NCI-H2171 treated with DMSO at 0.1 percent for 48 hours (cell line): ENCODE measurements at regions not wholly inside any gene's neighbourhood (a gene's known extent, or its start where the extent isn't known, plus 50 kb on each side); places are given as distances from the start of the nearest gene placed in this dataset.

Experiments
- DNase-seq: peaks from one replicate; lab custom pipeline; 2025; lab: John Stamatoyannopoulos, UW

GRCh38 chr13:34414616-34415015, 527.5 kb upstream of the NBEA start:
- DNase-seq: no peak

- DNase-seq: no peak
Observed at GRCh38 chr13:34416971-34417380, 525.1 kb upstream of the NBEA start.

GRCh38 chr13:34417896-34418295, 524.2 kb upstream of the NBEA start:
- no peak for DNase-seq

GRCh38 chr13:34419025-34419424, 523.0 kb upstream of the NBEA start:
- DNase-seq: no peak

- no peak for DNase-seq
Observed at GRCh38 chr13:34419755-34420154, 522.3 kb upstream of the NBEA start.

GRCh38 chr13:34420702-34421346, 521.2 kb upstream of the NBEA start:
- DNase-seq: no peak

GRCh38 chr13:34421347-34421719, 520.7 kb upstream of the NBEA start:
- no peak for DNase-seq

- DNase-seq: no peak
Observed at GRCh38 chr13:34421858-34422475, 520.1 kb upstream of the NBEA start.

- no peak for DNase-seq
Observed at GRCh38 chr13:34422956-34423355, 519.1 kb upstream of the NBEA start.

GRCh38 chr13:34425327-34425949, 516.6 kb upstream of the NBEA start:
- no peak for DNase-seq

- peak; percentile 9 for DNase-seq
Observed at GRCh38 chr13:34428911-34429310, 513.2 kb upstream of the NBEA start.

- no peak for DNase-seq
Observed at GRCh38 chr13:34430294-34430693, 511.8 kb upstream of the NBEA start.

- DNase-seq: no peak
Observed at GRCh38 chr13:34431827-34432581, 510.1 kb upstream of the NBEA start.

- no peak for DNase-seq
Observed at GRCh38 chr13:34435338-34435737, 506.7 kb upstream of the NBEA start.

- no peak for DNase-seq
Observed at GRCh38 chr13:34437873-34438272, 504.2 kb upstream of the NBEA start.

- DNase-seq: no peak
Observed at GRCh38 chr13:34452831-34453230, 489.2 kb upstream of the NBEA start.

- DNase-seq: peak; percentile 30
Observed at GRCh38 chr13:34458756-34459715, 483.0 kb upstream of the NBEA start.

- DNase-seq: no peak
Observed at GRCh38 chr13:34459856-34460255, 482.2 kb upstream of the NBEA start.

- DNase-seq: no peak
Observed at GRCh38 chr13:34462843-34463242, 479.2 kb upstream of the NBEA start.

- no peak for DNase-seq
Observed at GRCh38 chr13:34464011-34464410, 478.1 kb upstream of the NBEA start.

GRCh38 chr13:34465423-34465922, 476.6 kb upstream of the NBEA start:
- no peak for DNase-seq

GRCh38 chr13:34466301-34466700, 475.8 kb upstream of the NBEA start:
- DNase-seq: no peak
